ENCODE measurements at regions not wholly inside any gene's neighbourhood (a gene's known extent, or its start where the extent isn't known, plus 50 kb on each side); places are given as distances from the start of the nearest gene placed in this dataset.
"Not testable (repeated sequence)": the region's sequence is repeated elsewhere in the genome, so short reads cannot be mapped to it uniquely, and the experiment has no call there.

- DNase-seq (ENCODE audit: extremely low read depth in 1 of 2, low read depth in 1 of 2): no peak
Measured at GRCh38 chr5:108696951-108697715, 50.6 kb upstream of the FER start.

GRCh38 chr5:108696407-108696806 lies 51.3 kb upstream of the FER start:
- DNase-seq (ENCODE audit: extremely low read depth in 1 of 2, low read depth in 1 of 2): no peak

GRCh38 chr5:108688485-108688884 lies 59.2 kb upstream of the FER start:
- DNase-seq (ENCODE audit: extremely low read depth in 1 of 2, low read depth in 1 of 2): no peak

GRCh38 chr5:108687595-108688200 lies 60.0 kb upstream of the FER start:
- no peak for DNase-seq (ENCODE audit: extremely low read depth in 1 of 2, low read depth in 1 of 2)

- DNase-seq (ENCODE audit: extremely low read depth in 1 of 2, low read depth in 1 of 2): no peak
Measured at GRCh38 chr5:108686676-108687075, 61.0 kb upstream of the FER start.

GRCh38 chr5:108685448-108686216 lies 62.1 kb upstream of the FER start:
- not testable (repeated sequence) for DNase-seq (ENCODE audit: extremely low read depth in 1 of 2, low read depth in 1 of 2)

- no peak for DNase-seq (ENCODE audit: extremely low read depth in 1 of 2, low read depth in 1 of 2)
Measured at GRCh38 chr5:108681079-108681921, 66.4 kb upstream of the FER start.

- no peak for DNase-seq (ENCODE audit: extremely low read depth in 1 of 2, low read depth in 1 of 2)
Measured at GRCh38 chr5:108678091-108678490, 69.6 kb upstream of the FER start.

GRCh38 chr5:108675736-108676135 lies 72.0 kb upstream of the FER start:
- DNase-seq (ENCODE audit: extremely low read depth in 1 of 2, low read depth in 1 of 2): no peak

GRCh38 chr5:108672639-108673038 lies 75.1 kb upstream of the FER start:
- DNase-seq (ENCODE audit: extremely low read depth in 1 of 2, low read depth in 1 of 2): no peak

- no peak for DNase-seq (ENCODE audit: extremely low read depth in 1 of 2, low read depth in 1 of 2)
Measured at GRCh38 chr5:108670591-108671289, 77.0 kb upstream of the FER start.

GRCh38 chr5:108669462-108669861 lies 78.2 kb upstream of the FER start:
- no peak for DNase-seq (ENCODE audit: extremely low read depth in 1 of 2, low read depth in 1 of 2)

- DNase-seq (ENCODE audit: extremely low read depth in 1 of 2, low read depth in 1 of 2): no peak
Measured at GRCh38 chr5:108661590-108662219, 86.0 kb upstream of the FER start.

- no peak for DNase-seq (ENCODE audit: extremely low read depth in 1 of 2, low read depth in 1 of 2)
Measured at GRCh38 chr5:108661024-108661423, 86.7 kb upstream of the FER start.

- DNase-seq (ENCODE audit: extremely low read depth in 1 of 2, low read depth in 1 of 2): no peak
Measured at GRCh38 chr5:108660291-108660690, 87.4 kb upstream of the FER start.

GRCh38 chr5:108659531-108659930 lies 88.2 kb upstream of the FER start:
- DNase-seq (ENCODE audit: extremely low read depth in 1 of 2, low read depth in 1 of 2): no peak

- no peak for DNase-seq (ENCODE audit: extremely low read depth in 1 of 2, low read depth in 1 of 2)
Measured at GRCh38 chr5:108655750-108656450, 91.8 kb upstream of the FER start.

GRCh38 chr5:108654051-108654450 lies 93.6 kb upstream of the FER start:
- DNase-seq (ENCODE audit: extremely low read depth in 1 of 2, low read depth in 1 of 2): no peak

GRCh38 chr5:108653201-108653600 lies 94.5 kb upstream of the FER start:
- no peak for DNase-seq (ENCODE audit: extremely low read depth in 1 of 2, low read depth in 1 of 2)

Data from stimulated activated CD8-positive, alpha-beta memory T cell treated with anti-CD3 and anti-CD28 coated beads, Interleukin-7, amount 100 ng/mL, for 48 hours (primary cell).